Caki2 (cell line): ENCODE measurements at regions not wholly inside any gene's neighbourhood (a gene's known extent, or its start where the extent isn't known, plus 50 kb on each side); places are given as distances from the start of the nearest gene placed in this dataset.
A peak's percentile ranks its signal among the peaks of the same experiment; 100 is the strongest.

ENCODE experiments used
- DNase-seq: peaks from one replicate; pipeline ENCODE4 v3.0.0-alpha.2; 2015; ENCODE audit warnings: low read depth
- in situ Hi-C: cut with HindIII; loops from 2 replicates; pipeline ENCODE4 v1.10.0; 2016; ENCODE audit warnings: low sequenced_read_pairs, low pct_unique_long_range_greater_than_20kb, mixed read lengths

GRCh38 chr10:43874984-43875383 lies 226.3 kb upstream of the ZNF32 start:
- no peak for DNase-seq
- in situ Hi-C loops = no loop called here

GRCh38 chr10:43873717-43874116 lies 225.0 kb upstream of the ZNF32 start:
- in situ Hi-C loops = no loop called here
- no peak for DNase-seq

- in situ Hi-C loops = no loop called here
- DNase-seq = no peak
Measured at GRCh38 chr10:43872644-43873043, 224.0 kb upstream of the ZNF32 start.

- in situ Hi-C loops = no loop called here
- no peak for DNase-seq
Measured at GRCh38 chr10:43871545-43871944, 222.9 kb upstream of the ZNF32 start.

- no peak for DNase-seq
- in situ Hi-C loops = no loop called here
Measured at GRCh38 chr10:43870968-43871439, 222.3 kb upstream of the ZNF32 start.

- in situ Hi-C loops = no loop called here
- DNase-seq = no peak
Measured at GRCh38 chr10:43869669-43870322, 221.1 kb upstream of the ZNF32 start.

GRCh38 chr10:43868952-43869351 lies 220.3 kb upstream of the ZNF32 start:
- in situ Hi-C loops = no loop called here
- DNase-seq = no peak

- DNase-seq = no peak
- in situ Hi-C loops = no loop called here
Measured at GRCh38 chr10:43867667-43868565, 219.2 kb upstream of the ZNF32 start.

- in situ Hi-C loops = no loop called here
- no peak for DNase-seq
Measured at GRCh38 chr10:43867113-43867512, 218.4 kb upstream of the ZNF32 start.

- no peak for DNase-seq
- in situ Hi-C loops = no loop called here
Measured at GRCh38 chr10:43866712-43867111, 218.0 kb upstream of the ZNF32 start.

GRCh38 chr10:43865265-43866135 lies 216.8 kb upstream of the ZNF32 start:
- in situ Hi-C loops = no loop called here
- DNase-seq = no peak

- in situ Hi-C loops = no loop called here
- no peak for DNase-seq
Measured at GRCh38 chr10:43864656-43865055, 216.0 kb upstream of the ZNF32 start.

GRCh38 chr10:43863859-43864591 lies 215.3 kb upstream of the ZNF32 start:
- in situ Hi-C loops = no loop called here
- peak; percentile 85 for DNase-seq

GRCh38 chr10:43863270-43863669 lies 214.6 kb upstream of the ZNF32 start:
- no peak for DNase-seq
- in situ Hi-C loops = no loop called here

- in situ Hi-C loops = no loop called here
- no peak for DNase-seq
Measured at GRCh38 chr10:43862756-43863155, 214.1 kb upstream of the ZNF32 start.

GRCh38 chr10:43861966-43862751 lies 213.5 kb upstream of the ZNF32 start:
- in situ Hi-C loops = no loop called here
- DNase-seq = peak; percentile 98

GRCh38 chr10:43859016-43859525 lies 210.4 kb upstream of the ZNF32 start:
- in situ Hi-C loops = no loop called here
- DNase-seq = no peak
